Dermis blood vessel endothelial cell (primary cell): ENCODE measurements at regions not wholly inside any gene's neighbourhood (a gene's known extent, or its start where the extent isn't known, plus 50 kb on each side); places are given as distances from the start of the nearest gene placed in this dataset.
"Not testable (repeated sequence)": the region's sequence is repeated elsewhere in the genome, so short reads cannot be mapped to it uniquely, and the experiment has no call there.

Experiments
- DNase-seq: peaks from one replicate; pipeline ENCODE4 v3.0.0; 2010

DNA sequence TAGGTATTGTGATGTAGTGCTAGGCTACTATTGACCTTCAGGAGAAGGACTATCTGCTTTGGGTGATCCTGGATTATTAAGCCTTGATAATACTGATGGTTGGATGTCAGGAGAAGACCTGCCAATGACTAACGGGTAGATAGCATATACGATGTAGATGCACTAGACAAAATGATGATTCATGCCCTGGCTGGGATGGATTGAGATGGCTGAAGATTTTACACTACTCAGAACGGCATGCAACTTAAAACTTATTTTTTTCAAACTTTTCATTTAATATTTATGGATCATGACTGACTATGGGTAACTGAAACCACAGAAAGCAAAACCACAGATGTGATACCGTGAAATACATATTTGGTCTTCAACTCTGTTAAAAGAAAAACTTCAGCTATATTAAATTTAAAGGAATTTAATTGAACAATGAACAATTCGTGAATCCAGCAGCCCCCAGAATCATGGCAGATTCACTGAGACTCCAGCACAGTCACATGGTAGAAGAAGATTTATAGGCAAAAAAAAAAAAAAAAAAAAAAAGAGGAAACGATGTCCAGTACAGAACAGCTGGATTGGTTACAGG, 124.6 kb upstream of the CDK13 start:
- DNase-seq = no peak

DNA sequence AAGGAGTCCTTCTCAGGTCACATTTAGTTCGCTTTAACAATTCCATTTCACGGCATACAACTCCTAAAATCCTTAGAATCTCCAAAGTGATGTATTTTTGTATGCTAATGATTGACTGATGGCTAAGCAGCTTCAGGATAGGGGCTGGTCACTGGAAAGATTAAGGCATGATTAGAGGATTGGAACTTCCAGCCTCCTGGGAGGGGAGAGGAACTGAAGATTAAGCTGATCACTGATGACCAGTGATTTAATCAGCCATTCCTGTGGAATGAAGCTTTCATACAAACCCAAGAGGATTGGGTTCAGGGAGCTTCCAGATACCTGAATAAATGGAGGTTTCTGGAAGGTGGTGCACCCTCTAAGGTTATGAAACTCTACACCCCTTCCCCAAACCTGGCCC, 123.9 kb upstream of the CDK13 start:
- no peak for DNase-seq

DNA sequence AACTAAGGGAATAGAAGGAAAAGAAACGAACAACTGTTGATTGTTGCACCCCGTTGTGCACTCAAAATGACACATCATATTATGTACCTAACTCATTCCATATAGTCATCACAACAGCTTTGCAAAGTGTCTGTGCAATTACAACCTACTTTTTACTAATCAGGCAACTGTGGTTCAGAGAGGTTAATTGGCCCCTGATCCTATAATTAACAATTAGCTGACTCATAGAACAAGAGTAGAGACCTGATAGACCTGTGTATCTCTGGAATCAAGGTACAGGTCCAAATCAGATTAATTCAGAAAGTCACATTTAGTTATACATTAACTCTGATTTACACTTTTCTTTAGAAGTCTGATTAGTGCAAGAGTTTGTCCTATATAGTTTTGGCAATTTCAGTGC, 122.5 kb upstream of the CDK13 start:
- no peak for DNase-seq

DNA sequence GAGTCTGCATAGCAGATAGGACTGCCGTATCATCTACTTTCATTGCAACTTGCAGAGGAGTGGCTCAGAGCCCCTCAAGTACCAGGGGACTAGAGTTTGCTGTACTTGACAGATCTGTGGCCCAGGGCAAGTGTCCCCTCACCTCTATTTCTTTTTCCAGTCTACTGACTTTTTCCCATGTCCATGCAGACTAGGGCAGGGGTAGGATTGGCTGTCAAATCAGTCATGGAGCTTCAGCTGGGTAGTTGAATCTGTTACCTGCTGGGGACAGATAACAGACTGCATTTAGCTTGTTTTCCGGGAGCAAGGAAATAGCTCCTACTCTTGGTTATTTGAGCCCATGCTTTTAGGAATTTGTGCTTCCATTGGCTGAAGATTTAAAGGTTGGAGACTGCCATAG, 121.0 kb upstream of the CDK13 start:
- no peak for DNase-seq

DNA sequence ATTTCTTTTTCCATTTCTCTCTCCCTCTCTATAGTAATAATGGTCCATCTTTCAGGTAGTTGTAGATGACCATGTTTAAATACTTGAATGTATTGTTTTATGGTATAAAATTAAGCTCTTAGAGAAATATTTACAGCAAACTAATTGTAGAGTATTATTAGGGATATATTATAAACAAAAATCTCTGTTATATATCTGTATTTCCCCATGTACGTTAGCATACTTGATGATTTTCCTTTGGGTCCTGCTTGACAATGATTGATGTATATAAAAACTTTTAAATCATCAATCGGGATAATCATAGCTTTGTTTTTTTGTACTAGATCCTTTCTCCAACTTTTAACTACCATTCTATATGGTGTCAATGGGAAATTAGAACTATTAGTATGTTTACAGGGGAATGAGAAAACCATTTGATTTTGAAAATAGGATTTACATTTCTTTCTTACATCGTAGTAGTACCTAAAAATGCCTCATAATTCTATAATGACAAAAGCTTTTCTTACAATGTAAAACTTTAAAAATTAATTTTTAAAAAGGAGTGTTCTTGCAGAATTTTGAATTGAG, 117.5 kb upstream of the CDK13 start:
- DNase-seq = no peak

DNA sequence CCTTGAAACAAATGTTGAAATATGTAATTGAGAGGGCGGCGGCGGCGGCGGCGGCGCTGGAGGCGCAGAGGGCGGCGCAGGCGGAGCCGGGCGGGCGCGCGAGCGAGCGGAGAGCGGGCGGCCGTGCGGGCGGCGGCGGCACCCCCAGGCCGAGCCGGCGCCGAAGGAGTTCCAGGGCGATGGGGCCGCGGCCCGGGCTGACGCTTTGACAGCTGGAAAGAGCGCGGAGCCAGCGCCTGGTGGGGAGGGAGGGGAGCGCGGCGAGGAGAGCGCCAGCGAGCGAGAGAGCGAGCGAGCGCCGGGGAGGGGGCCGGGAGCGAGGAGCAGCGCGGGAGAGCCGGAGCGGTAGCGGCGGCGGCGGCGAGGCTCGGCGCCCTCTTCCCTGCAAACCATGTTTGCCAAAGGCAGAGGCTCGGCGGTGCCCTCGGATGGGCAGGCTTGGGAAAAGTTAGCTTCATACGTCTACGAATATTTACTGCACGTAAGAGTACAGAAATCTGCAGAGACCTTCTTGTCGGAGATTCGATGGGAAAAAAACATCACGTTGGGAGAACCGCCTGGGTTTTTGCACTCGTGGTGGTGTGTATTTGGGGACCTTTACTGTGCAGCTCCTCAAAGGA, 116.8 kb upstream of the CDK13 start:
- DNase-seq = peak; percentile 47

DNA sequence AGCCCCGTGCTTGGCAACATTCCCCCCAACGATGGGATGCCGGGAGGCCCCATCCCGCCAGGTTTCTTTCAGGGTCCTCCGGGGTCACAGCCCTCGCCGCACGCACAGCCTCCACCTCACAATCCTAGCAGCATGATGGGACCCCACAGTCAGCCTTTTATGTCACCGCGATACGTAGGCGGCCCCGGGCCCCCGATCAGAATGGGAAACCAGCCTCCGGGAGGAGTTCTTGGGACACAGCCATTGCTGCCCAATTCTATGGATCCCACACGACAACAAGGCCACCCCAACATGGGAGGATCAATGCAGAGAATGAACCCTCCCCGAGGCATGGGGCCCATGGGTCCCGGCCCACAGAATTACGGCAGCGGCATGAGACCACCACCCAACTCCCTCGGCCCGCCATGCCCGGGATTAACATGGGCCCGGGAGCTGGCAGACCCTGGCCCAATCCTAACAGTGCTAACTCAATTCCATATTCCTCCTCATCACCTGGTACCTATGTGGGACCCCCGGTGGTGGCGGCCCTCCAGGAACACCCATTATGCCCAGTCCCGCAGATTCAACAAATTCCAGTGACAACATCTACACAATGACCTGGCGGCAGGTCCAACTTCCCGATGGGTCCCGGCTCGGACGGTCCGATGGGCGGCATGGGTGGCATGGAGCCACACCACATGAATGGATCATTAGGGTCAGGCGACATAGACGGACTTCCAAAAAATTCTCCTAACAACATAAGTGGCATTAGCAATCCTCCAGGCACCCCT, 116.0 kb upstream of the CDK13 start:
- not testable (repeated sequence) for DNase-seq

DNA sequence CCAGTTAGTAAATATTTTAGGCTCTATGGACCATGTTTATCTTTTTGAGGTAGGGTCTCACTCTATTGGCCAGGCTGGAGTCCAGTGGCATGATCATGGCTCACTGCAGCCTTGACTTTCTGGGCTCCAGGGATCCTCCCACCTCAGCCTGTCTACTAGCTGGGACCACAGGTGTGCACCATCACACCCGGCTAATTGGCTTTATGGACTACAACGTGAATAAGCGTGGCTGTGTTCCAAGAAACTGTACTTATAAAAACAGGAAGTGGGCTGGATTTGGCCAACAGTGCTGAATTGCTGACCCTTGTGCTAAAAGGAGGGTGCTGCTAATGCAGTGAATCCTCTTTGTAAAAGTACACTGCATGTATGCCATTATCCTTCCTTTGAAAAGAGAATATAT, 111.7 kb upstream of the CDK13 start:
- DNase-seq = peak; percentile 60

DNA sequence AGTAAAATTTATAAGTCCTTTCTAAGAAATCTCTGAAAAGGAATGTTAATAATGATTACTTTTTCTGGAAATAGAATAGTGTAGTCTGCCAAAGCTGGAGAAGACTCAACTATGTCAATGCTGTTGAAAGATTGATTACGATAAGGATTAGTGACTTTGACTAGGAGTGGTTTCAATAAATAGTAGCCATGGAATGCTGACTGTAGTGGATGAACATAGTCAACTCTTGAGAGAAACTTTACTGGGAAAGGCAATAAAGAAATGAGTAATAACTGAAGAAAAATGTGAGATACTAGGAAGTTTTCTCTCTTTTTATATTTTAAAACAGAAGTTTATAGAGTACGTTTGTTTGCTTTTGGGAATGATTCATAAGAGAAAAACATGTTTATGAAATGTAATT, 105.0 kb upstream of the CDK13 start:
- no peak for DNase-seq

DNA sequence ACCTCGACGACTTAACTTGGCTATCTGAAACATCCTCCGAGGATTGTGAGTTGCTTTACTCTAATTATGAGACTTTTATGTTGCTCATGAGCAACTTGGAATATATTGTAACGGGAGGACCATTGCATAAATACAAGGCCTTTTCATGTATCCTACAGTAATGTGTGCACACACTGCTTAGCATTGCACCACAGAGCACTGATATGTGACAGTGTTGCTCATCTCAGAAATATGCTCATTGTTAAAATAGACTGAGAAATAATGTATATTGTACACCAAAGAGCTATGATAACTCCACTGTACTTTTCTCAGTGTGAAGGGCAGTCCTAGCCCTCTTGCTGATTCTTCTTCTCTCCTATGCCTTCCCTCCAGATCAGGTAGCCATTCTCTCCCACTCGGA, 102.8 kb upstream of the CDK13 start:
- DNase-seq = no peak

DNA sequence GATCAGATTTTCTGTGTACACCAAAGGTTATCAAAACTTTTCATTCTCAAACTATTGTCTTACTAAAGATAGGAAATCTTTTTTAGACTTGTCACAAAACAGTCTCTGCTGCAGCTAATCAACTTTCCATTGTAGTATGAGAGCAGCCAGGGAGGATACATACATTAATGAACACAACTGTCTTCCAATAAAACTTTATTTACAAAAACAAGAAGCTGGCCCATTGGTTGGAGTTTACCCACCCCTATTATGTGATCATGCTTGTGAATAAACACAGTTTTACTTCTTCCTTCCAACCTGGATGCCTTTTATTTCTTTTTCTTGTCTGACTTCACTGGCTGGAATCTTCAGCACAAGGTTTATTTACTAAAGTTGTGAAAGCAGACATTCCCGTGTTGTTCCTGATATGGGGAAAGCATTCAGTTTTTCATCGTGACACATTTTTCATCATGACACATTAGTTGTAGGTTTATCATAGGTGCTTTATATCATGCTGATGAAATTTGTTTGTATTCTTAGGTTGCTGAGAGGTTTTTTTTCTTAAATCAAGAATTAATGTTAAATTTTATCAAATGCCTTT, 98.5 kb upstream of the CDK13 start:
- DNase-seq = no peak

DNA sequence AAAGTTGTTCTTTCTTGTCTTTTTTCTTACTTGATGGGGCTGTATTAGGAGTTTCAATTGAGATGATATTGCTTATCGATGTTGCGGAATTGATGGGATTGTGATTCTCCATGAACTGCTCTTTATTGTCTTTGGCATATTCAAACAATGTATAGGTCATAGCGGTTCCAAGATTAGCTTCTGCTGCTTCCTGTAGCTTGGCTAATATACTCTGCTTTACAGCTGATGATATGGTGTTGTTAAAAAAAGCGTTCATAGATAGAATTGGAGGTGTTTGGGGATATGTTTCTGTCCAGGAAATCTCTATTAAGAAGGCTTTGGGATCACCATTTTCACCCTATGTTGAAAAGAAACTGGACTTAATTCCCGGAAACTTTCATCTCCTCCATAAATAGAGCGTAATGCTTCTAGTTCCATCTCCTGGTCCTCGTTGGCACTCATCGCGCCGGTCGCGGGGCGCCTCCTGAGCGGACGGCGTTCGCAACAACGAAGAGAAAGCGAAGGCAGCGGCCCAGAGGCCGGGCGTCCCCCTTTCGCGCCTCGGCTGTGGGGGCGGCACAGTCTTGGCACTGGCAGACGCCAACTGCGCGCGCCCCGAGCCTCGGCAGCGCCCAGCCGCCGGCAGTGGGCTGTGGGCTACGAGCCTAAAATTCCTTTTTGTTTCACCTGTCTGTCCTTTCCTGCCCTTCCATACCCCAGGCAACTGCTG, 95.3 kb upstream of the CDK13 start:
- DNase-seq = not testable (repeated sequence)

DNA sequence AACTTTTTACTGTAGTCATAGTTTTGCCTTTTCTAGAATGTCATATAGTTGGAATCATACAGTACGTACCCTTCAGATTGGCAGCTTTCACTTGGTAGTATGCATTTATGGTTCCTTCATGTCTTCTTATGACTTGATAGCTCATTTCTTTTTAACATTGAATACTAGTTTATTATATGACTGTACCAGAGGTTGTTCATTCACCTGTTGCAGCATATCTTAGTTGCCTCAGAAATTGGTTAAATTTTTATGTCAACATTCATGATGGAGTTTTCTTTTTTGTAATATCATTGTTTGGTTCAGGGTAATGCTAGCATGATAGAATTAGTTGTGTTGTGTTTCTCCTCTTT, 94.8 kb upstream of the CDK13 start:
- no peak for DNase-seq

DNA sequence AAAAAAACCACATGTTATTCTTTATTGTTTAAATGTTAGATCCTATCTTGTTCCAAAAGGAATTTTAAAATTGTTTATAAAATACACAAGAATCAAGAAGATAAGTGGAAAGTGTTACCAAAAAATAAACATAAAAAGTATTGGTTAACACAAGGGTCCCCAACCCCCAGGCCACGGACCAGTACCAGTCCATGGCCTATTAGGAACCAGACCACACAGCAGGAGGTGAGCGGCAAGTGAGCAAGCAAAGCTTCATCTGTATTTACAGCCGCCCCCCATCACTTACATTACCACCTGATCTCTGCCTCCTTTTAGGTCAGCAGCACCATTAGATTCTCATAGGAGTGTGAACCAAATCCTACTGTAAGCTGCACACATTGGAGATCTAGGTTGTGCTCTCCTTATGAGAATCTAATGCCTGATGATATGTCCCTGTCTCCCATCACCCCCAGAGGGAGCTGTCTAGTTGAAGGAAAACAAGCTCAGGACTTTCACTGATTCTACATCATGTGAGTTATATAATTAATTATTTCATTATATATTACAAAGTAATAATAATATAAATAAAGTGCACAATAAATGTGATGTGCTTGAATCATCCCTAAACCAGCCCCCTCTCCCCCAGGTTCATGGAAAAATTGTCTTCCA, 86.3 kb upstream of the CDK13 start:
- DNase-seq = peak; percentile 10

DNA sequence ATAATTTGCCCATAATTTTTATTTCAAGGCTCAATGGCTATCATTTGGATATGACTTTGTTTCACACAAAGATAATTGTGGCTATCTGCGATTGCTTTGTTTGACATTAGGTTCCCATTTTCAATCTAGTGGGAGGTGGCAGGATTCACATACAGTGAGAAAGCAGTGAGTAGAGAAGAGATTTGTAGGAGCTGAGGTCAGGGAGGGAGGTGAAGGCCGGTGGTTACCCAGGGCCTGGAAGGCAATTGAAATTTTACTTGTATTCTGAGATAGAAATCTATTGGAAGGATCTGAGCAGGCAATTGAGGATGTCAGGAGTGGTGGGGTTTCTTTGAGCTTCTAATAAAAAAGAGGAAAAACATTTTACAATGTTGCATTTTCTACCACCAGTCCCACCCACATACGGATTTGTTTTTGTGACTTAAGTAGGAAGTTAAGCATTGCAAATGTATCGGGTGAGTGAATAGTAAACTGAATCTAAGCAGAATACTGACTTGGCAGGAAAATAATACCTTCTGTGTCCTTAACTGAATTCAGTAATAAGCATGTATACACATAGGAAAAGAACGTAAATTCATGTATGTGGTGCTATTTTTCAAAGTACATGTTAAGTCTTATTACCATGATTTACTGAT, 80.1 kb upstream of the CDK13 start:
- not testable (repeated sequence) for DNase-seq

DNA sequence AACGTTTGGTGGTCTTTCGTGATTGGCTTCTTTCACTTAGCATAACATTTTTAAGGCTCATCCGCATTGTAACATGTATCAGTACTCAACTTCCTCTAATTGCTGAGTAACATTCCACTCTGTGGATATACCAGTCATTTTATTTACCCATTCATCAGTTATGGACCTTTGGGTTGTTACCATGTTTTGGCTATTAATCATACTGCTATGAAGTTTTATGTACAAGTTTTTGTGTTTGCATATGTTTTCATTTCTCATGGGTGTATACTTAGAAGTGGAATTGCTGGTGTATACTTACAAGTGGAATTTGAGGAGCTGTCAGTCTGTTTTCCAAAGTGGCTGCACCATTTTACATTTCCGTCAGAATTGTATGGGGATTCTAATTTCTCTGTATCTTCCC, 78.4 kb upstream of the CDK13 start:
- not testable (repeated sequence) for DNase-seq

DNA sequence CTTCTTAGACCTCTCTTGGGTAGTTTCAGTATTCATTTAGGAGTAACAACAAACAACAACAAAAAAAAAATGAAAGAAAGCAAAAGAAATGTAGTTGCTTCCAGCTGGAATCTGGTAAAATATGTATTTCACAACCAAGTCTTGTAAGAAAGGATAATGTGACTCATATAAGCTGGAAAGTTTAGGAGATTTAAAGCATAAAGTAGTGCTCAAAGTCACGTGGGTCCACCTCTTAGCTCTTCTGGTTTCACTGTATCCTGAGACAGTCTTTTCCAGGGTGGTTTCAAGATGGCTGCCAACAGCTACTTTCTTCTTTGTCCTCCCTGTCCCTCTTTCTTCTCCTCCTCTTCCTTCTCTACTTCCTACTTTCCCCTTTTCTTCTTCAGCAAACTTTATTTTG, 69.5 kb upstream of the CDK13 start:
- DNase-seq = no peak

DNA sequence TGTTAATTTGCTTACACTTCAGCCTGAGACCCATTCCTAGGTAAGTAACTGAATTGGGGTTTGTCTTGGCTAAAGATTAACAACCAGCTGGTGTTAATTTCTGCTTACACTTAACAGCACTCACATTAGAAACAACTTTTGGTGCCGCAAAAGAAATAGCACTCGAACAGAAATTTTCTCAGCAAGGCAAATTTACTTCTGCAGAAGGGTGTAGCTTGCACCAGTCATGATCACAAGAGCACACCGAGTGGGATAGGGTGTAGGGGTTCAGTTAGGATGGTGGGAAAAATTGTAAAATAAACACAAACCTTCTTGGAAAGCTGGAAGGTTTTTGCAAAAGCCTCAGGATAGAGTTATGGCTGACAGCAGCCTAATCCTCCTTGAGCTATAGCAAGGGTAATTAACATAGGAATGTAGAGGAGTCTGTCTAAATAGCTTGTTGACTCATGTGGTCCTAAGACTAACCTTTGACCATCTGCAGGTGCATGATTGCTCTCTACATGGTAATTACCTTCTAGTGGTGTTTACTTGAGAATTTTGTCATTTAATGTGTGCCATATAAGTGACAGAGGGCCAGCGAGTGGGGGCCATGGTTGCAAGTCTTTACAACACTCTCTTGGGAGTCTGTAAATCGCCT, 67.8 kb upstream of the CDK13 start:
- no peak for DNase-seq

DNA sequence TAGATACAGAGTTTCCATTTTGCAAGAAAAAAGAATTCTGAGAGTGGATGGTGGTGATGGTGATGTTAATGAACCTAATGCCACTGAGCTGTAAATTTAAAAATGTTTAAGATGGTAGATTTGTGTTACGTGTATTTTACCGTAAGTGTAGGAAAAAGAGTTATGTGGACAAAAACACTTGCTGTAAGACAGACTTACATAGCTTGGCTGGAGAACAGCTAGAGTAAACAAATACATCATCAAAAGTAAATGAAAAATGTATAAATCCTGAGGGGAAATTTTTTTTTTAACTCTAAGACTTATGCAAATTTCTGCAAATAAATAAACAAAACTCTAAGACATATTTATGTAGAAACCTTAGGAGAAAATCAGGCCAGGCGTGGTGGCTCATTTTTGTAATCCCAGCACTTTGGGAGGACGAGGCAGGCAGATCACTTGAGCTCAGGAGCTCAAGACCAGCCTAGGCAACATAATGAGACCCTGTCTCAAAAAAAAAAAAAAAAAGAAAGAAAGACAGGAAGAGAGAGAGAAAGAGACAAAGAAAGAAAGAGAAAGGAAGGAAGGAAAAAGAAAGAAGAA, 66.2 kb upstream of the CDK13 start:
- DNase-seq = no peak

DNA sequence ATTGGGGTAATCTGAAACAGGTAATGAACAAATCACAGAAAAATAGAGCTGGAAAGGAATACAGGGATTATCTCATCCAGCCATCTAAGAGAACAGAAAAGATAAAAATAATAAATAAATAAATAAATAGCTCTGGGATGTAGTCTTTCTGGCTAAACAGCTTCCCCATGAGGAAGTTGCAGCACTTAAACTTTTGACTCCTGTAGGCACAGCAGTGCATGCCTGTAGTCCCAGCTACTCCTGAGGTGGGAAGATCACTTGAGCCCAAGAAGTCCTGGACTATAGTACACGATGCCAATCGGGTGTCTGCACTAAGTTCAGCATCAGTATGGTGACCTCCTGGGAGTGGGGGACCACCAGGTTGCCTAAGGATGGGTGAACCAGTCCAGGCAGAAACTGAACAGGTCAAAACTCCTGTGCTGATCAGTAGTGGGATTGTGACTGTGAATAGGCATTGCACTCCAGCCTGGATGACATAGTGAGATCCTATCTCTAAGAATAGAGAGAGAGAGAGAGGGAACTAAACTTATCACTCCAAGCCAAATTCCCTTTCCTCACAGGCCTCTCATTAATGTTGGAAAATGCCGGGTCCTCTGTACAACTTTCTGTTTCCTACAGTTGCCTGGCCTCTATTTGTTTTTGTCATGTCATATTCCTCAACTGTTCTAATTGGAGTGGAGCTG, 61.7 kb upstream of the CDK13 start:
- DNase-seq = no peak
